SK-N-SH treated with all-trans-retinoic acid at 6 μM for 48 hours (cell line): ENCODE measurements at regions not wholly inside any gene's neighbourhood (a gene's known extent, or its start where the extent isn't known, plus 50 kb on each side); places are given as distances from the start of the nearest gene placed in this dataset.

Source experiments
- ATAC-seq: fragments of 200-7000 bp; cut with Tn5 transposase; 3 replicates; pipeline ENCODE4 v1.9.1; 2020; ENCODE audit warnings: mild to moderate bottlenecking, moderate library complexity
- ARNTL ChIP-seq: fragments of 450-650 bp; formaldehyde crosslinking; IDR thresholded peaks from 2 replicates; pipeline ENCODE4 v1.5.0; 2020; ENCODE audit warnings: low read depth, mild to moderate bottlenecking, moderate library complexity, borderline replicate concordance
- BACH2 ChIP-seq: fragments of 250-450 bp; sonication (Bioruptor Pico); IDR thresholded peaks from 2 replicates; pipeline ENCODE4 v1.9.0; 2021; ENCODE audit warnings: mild to moderate bottlenecking, borderline replicate concordance
- CSDC2 ChIP-seq: fragments of 250-450 bp; sonication (Bioruptor Pico); IDR thresholded peaks from 2 replicates; pipeline ENCODE4 v1.5.0; 2020; ENCODE audit warnings: mild to moderate bottlenecking, moderate library complexity
- GLIS3 ChIP-seq: fragments of 250-450 bp; sonication (Bioruptor Pico); IDR thresholded peaks from 2 replicates; pipeline ENCODE4 v1.5.0; 2020; ENCODE audit warnings: mild to moderate bottlenecking, moderate library complexity
- ISL1 ChIP-seq: fragments of 250-450 bp; sonication (Bioruptor Pico); IDR thresholded peaks from 2 replicates; pipeline ENCODE4 v2.1.2; 2022; ENCODE audit warnings: mild to moderate bottlenecking, moderate library complexity
- OSR1 ChIP-seq: fragments of 250-450 bp; sonication (Bioruptor Pico); IDR thresholded peaks from 2 replicates; pipeline ENCODE4 v1.8.0; 2022; ENCODE audit warnings: moderate library complexity, mild to moderate bottlenecking, inconsistent platforms
- PPARA ChIP-seq: fragments of 250-450 bp; sonication (Bioruptor Pico); IDR thresholded peaks from 2 replicates; pipeline ENCODE4 v1.5.0; 2020; ENCODE audit warnings: mild to moderate bottlenecking, borderline replicate concordance
- RARB ChIP-seq: fragments of 250-450 bp; sonication (Bioruptor Pico); IDR thresholded peaks from 2 replicates; pipeline ENCODE4 v1.8.0; 2021; ENCODE audit warnings: mild to moderate bottlenecking, moderate library complexity
- SNAI2 ChIP-seq: fragments of 250-450 bp; sonication (Bioruptor Pico); IDR thresholded peaks from 2 replicates; pipeline ENCODE4 v1.5.0; 2020; ENCODE audit warnings: mild to moderate bottlenecking, moderate library complexity
- TCF4 ChIP-seq: fragments of 250-450 bp; sonication (Bioruptor Pico); IDR thresholded peaks from 2 replicates; pipeline ENCODE4 v1.8.0; 2021; ENCODE audit warnings: mild to moderate bottlenecking, moderate library complexity, borderline replicate concordance
- TOX ChIP-seq: fragments of 250-450 bp; sonication (Bioruptor Pico); IDR thresholded peaks from 2 replicates; pipeline ENCODE4 v1.8.0; 2021; ENCODE audit warnings: mild to moderate bottlenecking, moderate library complexity, borderline replicate concordance
- ZC3H10 ChIP-seq: fragments of 250-450 bp; sonication (Bioruptor Pico); IDR thresholded peaks from 2 replicates; pipeline ENCODE4 v1.5.1; 2021; ENCODE audit warnings: mild to moderate bottlenecking, moderate library complexity
- ZFP3 ChIP-seq: fragments of 250-450 bp; sonication (Bioruptor Pico); IDR thresholded peaks from 2 replicates; pipeline ENCODE4 v1.5.0; 2020; ENCODE audit warnings: mild to moderate bottlenecking, moderate library complexity
- ZNF70 ChIP-seq: fragments of 450-650 bp; formaldehyde crosslinking; IDR thresholded peaks from 2 replicates; pipeline ENCODE4 v1.5.0; 2020; ENCODE audit warnings: mild to moderate bottlenecking, moderate library complexity
- ZNF8 ChIP-seq: fragments of 450-650 bp; formaldehyde crosslinking; IDR thresholded peaks from 2 replicates; pipeline ENCODE4 v1.5.0; 2020; ENCODE audit warnings: mild to moderate bottlenecking, moderate library complexity
- TF ChIP-seq, protein P1 (sequence below): fragments of 250-450 bp; sonication (Bioruptor Pico); IDR thresholded peaks from 2 replicates; pipeline ENCODE4 v1.8.0; 2021; ENCODE audit warnings: low read depth, mild to moderate bottlenecking, moderate library complexity, borderline replicate concordance
- TF ChIP-seq, protein P2 (sequence below): fragments of 250-450 bp; sonication (Bioruptor Pico); IDR thresholded peaks from 2 replicates; pipeline ENCODE4 v1.5.1; 2020; ENCODE audit warnings: low read depth, mild to moderate bottlenecking, moderate library complexity
- TF ChIP-seq, protein P3 (sequence below): fragments of 250-450 bp; sonication (Bioruptor Pico); IDR thresholded peaks from 2 replicates; pipeline ENCODE4 v1.8.0; 2020; ENCODE audit warnings: mild to moderate bottlenecking, moderate library complexity, borderline replicate concordance
- TF ChIP-seq, protein P4 (sequence below): fragments of 250-450 bp; sonication (Bioruptor Pico); IDR thresholded peaks from 2 replicates; pipeline ENCODE4 v1.5.1; 2021; ENCODE audit warnings: mild to moderate bottlenecking, moderate library complexity
- TF ChIP-seq, protein P5 (sequence below): fragments of 250-450 bp; sonication (Bioruptor Pico); IDR thresholded peaks from 2 replicates; pipeline ENCODE4 v1.5.0; 2020; ENCODE audit warnings: mild to moderate bottlenecking, moderate library complexity

DNA sequence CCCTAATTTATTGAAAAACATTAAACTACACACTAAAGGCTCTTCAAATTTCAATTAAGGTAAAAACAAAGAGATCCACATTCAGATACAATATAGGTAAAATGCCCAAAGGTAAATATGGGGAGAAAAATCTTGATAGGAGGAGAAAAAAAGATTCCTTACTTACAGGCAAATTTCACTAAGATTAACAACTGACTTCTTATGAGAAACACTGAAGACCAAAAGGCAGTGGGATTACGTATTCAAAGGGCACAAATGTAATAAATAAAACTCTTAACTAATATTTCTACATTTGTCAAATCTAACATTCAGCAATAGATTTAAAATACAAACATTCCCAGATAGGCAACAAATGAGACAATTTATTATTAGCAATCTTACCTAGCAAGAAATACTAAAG is 829.3 kb downstream of the SH3BGRL start:
- TF ChIP-seq TCF4 (CRISPR knock-in tag) (no peak), ZNF8 (no peak), CSDC2 (no peak), SNAI2 (CRISPR knock-in tag) (no peak), PPARA (CRISPR knock-in tag) (no peak), BACH2 (no peak), ARNTL (CRISPR knock-in tag) (no peak), ZFP3 (CRISPR knock-in tag) (no peak)
- TF ChIP-seq, protein P1, sequence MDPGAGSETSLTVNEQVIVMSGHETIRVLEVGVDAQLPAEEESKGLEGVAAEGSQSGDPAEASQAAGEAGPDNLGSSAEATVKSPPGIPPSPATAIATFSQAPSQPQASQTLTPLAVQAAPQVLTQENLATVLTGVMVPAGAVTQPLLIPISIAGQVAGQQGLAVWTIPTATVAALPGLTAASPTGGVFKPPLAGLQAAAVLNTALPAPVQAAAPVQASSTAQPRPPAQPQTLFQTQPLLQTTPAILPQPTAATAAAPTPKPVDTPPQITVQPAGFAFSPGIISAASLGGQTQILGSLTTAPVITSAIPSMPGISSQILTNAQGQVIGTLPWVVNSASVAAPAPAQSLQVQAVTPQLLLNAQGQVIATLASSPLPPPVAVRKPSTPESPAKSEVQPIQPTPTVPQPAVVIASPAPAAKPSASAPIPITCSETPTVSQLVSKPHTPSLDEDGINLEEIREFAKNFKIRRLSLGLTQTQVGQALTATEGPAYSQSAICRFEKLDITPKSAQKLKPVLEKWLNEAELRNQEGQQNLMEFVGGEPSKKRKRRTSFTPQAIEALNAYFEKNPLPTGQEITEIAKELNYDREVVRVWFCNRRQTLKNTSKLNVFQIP: no peak
- TF ChIP-seq, protein P2, sequence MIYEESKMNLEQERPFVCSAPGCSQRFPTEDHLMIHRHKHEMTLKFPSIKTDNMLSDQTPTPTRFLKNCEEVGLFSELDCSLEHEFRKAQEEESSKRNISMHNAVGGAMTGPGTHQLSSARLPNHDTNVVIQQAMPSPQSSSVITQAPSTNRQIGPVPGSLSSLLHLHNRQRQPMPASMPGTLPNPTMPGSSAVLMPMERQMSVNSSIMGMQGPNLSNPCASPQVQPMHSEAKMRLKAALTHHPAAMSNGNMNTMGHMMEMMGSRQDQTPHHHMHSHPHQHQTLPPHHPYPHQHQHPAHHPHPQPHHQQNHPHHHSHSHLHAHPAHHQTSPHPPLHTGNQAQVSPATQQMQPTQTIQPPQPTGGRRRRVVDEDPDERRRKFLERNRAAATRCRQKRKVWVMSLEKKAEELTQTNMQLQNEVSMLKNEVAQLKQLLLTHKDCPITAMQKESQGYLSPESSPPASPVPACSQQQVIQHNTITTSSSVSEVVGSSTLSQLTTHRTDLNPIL (CRISPR knock-in tag): no peak
- TF ChIP-seq, protein P3, sequence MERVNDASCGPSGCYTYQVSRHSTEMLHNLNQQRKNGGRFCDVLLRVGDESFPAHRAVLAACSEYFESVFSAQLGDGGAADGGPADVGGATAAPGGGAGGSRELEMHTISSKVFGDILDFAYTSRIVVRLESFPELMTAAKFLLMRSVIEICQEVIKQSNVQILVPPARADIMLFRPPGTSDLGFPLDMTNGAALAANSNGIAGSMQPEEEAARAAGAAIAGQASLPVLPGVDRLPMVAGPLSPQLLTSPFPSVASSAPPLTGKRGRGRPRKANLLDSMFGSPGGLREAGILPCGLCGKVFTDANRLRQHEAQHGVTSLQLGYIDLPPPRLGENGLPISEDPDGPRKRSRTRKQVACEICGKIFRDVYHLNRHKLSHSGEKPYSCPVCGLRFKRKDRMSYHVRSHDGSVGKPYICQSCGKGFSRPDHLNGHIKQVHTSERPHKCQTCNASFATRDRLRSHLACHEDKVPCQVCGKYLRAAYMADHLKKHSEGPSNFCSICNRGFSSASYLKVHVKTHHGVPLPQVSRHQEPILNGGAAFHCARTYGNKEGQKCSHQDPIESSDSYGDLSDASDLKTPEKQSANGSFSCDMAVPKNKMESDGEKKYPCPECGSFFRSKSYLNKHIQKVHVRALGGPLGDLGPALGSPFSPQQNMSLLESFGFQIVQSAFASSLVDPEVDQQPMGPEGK (CRISPR knock-in tag): no peak
- TF ChIP-seq, protein P4, sequence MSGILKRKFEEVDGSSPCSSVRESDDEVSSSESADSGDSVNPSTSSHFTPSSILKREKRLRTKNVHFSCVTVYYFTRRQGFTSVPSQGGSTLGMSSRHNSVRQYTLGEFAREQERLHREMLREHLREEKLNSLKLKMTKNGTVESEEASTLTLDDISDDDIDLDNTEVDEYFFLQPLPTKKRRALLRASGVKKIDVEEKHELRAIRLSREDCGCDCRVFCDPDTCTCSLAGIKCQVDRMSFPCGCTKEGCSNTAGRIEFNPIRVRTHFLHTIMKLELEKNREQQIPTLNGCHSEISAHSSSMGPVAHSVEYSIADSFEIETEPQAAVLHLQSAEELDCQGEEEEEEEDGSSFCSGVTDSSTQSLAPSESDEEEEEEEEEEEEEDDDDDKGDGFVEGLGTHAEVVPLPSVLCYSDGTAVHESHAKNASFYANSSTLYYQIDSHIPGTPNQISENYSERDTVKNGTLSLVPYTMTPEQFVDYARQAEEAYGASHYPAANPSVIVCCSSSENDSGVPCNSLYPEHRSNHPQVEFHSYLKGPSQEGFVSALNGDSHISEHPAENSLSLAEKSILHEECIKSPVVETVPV (CRISPR knock-in tag): no peak
- no peak for ATAC-seq

DNA sequence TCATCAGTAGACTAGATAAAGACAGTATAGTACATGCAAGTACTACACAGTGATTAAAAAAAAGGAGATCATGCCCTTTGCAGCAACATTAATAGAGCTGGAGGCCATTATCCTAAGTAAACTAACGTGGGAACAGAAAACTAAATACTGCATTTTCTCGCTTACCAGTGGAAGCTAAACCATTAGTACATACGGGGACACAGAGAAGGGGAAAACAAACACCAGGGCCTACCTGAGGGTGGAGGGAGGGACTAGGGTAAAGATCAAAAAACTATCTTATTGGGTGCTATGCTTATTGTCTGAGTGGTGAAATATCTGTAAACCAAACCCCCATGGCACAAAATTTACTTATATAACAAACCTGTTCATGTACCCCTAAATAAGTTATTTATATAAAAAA is 836.9 kb downstream of the SH3BGRL start:
- ATAC-seq: no peak
- TF ChIP-seq, protein P4 (CRISPR knock-in tag): no peak

DNA sequence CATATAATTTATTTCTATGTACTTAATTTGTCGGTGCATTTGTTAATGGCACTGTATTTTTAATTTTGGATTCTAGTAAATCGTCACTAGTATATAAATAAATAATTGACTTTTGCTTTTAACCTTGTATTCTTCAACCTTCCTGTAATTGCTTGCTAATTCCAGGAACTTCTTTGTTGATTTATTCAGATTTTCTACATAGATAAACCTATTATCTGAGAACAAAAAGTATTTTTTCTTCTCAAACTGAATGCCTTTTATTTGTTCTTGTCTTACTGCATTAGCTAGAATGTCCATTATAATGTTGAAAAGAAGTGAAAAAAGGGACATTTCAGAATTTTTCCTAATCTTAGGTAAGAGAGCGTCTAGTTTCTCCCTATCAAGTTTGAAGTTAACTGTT is 839.1 kb downstream of the SH3BGRL start:
- ATAC-seq: no peak
- no peak for TF ChIP-seq ZNF70
- no peak for TF ChIP-seq RARB (CRISPR knock-in tag)
- no peak for TF ChIP-seq ZC3H10 (CRISPR knock-in tag)
- no peak for TF ChIP-seq TOX (CRISPR knock-in tag)
- TF ChIP-seq, protein P5, sequence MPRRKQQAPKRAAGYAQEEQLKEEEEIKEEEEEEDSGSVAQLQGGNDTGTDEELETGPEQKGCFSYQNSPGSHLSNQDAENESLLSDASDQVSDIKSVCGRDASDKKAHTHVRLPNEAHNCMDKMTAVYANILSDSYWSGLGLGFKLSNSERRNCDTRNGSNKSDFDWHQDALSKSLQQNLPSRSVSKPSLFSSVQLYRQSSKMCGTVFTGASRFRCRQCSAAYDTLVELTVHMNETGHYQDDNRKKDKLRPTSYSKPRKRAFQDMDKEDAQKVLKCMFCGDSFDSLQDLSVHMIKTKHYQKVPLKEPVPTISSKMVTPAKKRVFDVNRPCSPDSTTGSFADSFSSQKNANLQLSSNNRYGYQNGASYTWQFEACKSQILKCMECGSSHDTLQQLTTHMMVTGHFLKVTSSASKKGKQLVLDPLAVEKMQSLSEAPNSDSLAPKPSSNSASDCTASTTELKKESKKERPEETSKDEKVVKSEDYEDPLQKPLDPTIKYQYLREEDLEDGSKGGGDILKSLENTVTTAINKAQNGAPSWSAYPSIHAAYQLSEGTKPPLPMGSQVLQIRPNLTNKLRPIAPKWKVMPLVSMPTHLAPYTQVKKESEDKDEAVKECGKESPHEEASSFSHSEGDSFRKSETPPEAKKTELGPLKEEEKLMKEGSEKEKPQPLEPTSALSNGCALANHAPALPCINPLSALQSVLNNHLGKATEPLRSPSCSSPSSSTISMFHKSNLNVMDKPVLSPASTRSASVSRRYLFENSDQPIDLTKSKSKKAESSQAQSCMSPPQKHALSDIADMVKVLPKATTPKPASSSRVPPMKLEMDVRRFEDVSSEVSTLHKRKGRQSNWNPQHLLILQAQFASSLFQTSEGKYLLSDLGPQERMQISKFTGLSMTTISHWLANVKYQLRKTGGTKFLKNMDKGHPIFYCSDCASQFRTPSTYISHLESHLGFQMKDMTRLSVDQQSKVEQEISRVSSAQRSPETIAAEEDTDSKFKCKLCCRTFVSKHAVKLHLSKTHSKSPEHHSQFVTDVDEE (CRISPR knock-in tag): no peak
- TF ChIP-seq, protein P4 (CRISPR knock-in tag): no peak
- TF ChIP-seq, protein P1: no peak
- TF ChIP-seq GLIS3 (CRISPR knock-in tag): no peak
- TF ChIP-seq, protein P2 (CRISPR knock-in tag): no peak
- TF ChIP-seq SNAI2 (CRISPR knock-in tag): no peak
- no peak for TF ChIP-seq ARNTL (CRISPR knock-in tag)
- TF ChIP-seq OSR1 (CRISPR knock-in tag): no peak
- TF ChIP-seq, protein P3 (CRISPR knock-in tag): no peak
- TF ChIP-seq ZNF8: no peak
- no peak for TF ChIP-seq CSDC2
- no peak for TF ChIP-seq ISL1 (CRISPR knock-in tag)
